OCI-LY7 (cell line): ENCODE measurements at regions not wholly inside any gene's neighbourhood (a gene's known extent, or its start where the extent isn't known, plus 50 kb on each side); places are given as distances from the start of the nearest gene placed in this dataset.

Experiments used
- BruUV-seq: library from RNA; stranded (reverse); fragments of 400-500 nt; replicated peaks from 2 replicates; lab custom pipeline; 2021; lab: Mats Ljungman, UMichigan
- CTCF ChIA-PET: fragments of 300-600 bp; sonication (Branson Sonifier 250); formaldehyde crosslinking; loops from one replicate; lab custom pipeline; 2022; ENCODE audit warnings: antibody characterized with exemption; ENCODE audit not compliant: unreplicated experiment; lab: Charles Lee
- POLR2A ChIA-PET: fragments of 300-600 bp; sonication (Branson Sonifier 250); formaldehyde crosslinking; loops from one replicate; lab custom pipeline; 2022; ENCODE audit warnings: antibody characterized with exemption; lab: Charles Lee
- DNase-seq: peaks from one replicate; pipeline ENCODE4 v3.0.0-alpha.2; 2015; ENCODE audit warnings: low spot score
- H2AFZ ChIP-seq: fragments of 200-600 bp; sonication (generic), shearing (Covaris generic); 2 replicates; pipeline ENCODE4 v1.6.1; 2014; ENCODE audit warnings: mild to moderate bottlenecking, antibody characterized with exemption, low read length, moderate library complexity
- H3K27ac ChIP-seq: fragments of 200-600 bp; sonication (generic); 2 replicates; pipeline ENCODE4 v1.5.1; 2014; ENCODE audit warnings: mixed run types, low read depth, mild to moderate bottlenecking, moderate library complexity, low read length, inconsistent platforms; ENCODE audit not compliant: poor library complexity, severe bottlenecking
- H3K36me3 ChIP-seq: fragments of 200-600 bp; sonication (generic); 2 replicates; pipeline ENCODE4 v1.6.1; 2014; ENCODE audit warnings: mild to moderate bottlenecking, antibody characterized with exemption, low read length, moderate library complexity, mixed read lengths; ENCODE audit not compliant: insufficient read depth
- H3K4me1 ChIP-seq: fragments of 200-600 bp; sonication (generic); 2 replicates; pipeline ENCODE4 v1.5.1; 2014; ENCODE audit warnings: mild to moderate bottlenecking, low read length; ENCODE audit not compliant: insufficient read depth, poor library complexity, severe bottlenecking
- H3K4me2 ChIP-seq: fragments of 200-600 bp; sonication (generic); 2 replicates; pipeline ENCODE4 v1.6.1; 2014; ENCODE audit warnings: mild to moderate bottlenecking, low read length
- H3K4me3 ChIP-seq: fragments of 200-600 bp; sonication (generic); 2 replicates; pipeline ENCODE4 v1.5.1; 2014; ENCODE audit warnings: mild to moderate bottlenecking, low read depth, low read length; ENCODE audit not compliant: poor library complexity, severe bottlenecking
- H3K79me2 ChIP-seq: fragments of 200-600 bp; sonication (generic); 2 replicates; pipeline ENCODE4 v1.6.1; 2016; ENCODE audit warnings: low read depth, mild to moderate bottlenecking, low read length, moderate library complexity, mixed read lengths; ENCODE audit not compliant: insufficient read depth
- H3K9me2 ChIP-seq: fragments of 200-600 bp; sonication (generic); 2 replicates; pipeline ENCODE4 v1.6.1; 2016; ENCODE audit warnings: mild to moderate bottlenecking, low read length, mixed read lengths; ENCODE audit not compliant: insufficient read depth
- H3K9me3 ChIP-seq: fragments of 200-600 bp; sonication (generic); 2 replicates; pipeline ENCODE4 v1.6.1; 2014; ENCODE audit warnings: mild to moderate bottlenecking, mixed run types, low read length, mixed read lengths
- H4K20me1 ChIP-seq: fragments of 200-600 bp; sonication (generic); 2 replicates; pipeline ENCODE4 v1.6.1; 2014; ENCODE audit warnings: mild to moderate bottlenecking, antibody characterized with exemption, low read length, moderate library complexity, mixed read lengths; ENCODE audit not compliant: insufficient read depth
- EZH2phosphoT487 ChIP-seq: fragments of 200-600 bp; sonication (generic); IDR thresholded peaks from 2 replicates; pipeline ENCODE4 v1.6.1; 2018; ENCODE audit warnings: low read depth, borderline replicate concordance, mild to moderate bottlenecking, mixed run types, antibody characterized with exemption, low read length, moderate library complexity, mixed read lengths
- intact Hi-C: fragments of 100-400 bp; cut with micrococcal nuclease; formaldehyde crosslinking; loops from one replicate; pipeline ENCODE4 v1.10.0; 2022; ENCODE audit not compliant: unreplicated experiment
- TF ChIP-seq, protein P1 (sequence below): fragments of 200-600 bp; sonication (generic); conservative IDR thresholded peaks from 2 replicates; pipeline ENCODE4 v1.5.1; 2014; ENCODE audit warnings: mild to moderate bottlenecking, antibody characterized with exemption, low read length, moderate library complexity, mixed read lengths

DNA sequence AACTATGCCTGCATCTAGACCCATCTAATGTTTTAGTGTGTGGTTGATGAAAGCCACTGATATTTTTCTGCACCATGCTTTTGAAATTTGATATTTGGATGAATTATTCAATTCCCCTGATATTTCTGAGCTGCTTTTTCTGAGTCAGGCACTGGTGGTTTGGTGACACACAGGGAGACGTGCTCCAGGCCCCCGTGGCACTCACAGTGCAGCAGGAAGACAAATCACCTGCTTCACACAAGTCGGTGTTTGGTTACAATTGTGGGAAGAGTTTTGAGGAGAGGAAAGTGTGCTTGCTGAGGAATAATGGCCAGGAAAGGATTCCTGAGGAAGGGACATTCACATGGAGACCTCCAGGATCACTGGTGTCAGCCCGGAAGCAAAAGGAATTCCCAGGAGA, 179.7 kb downstream of the ACKR3 start:
- no peak overlapping the region for H3K4me2 ChIP-seq
- ChIA-PET POLR2A (no interaction called here), CTCF (no interaction called here)
- no peaks in the 10 kb centered on the region for H3K9me2 ChIP-seq
- H3K4me3 ChIP-seq = no peak overlapping the region
- H4K20me1 ChIP-seq = no peaks in the 10 kb centered on the region
- no peak overlapping the region for H2AFZ ChIP-seq
- no peak overlapping the region for H3K27ac ChIP-seq
- H3K79me2 ChIP-seq = no peaks in the 10 kb centered on the region
- intact Hi-C loops = no loop called here
- H3K9me3 ChIP-seq = no peaks in the 10 kb centered on the region
- no peak for DNase-seq
- no peaks in the 10 kb centered on the region for H3K36me3 ChIP-seq
- TF ChIP-seq, protein P1, sequence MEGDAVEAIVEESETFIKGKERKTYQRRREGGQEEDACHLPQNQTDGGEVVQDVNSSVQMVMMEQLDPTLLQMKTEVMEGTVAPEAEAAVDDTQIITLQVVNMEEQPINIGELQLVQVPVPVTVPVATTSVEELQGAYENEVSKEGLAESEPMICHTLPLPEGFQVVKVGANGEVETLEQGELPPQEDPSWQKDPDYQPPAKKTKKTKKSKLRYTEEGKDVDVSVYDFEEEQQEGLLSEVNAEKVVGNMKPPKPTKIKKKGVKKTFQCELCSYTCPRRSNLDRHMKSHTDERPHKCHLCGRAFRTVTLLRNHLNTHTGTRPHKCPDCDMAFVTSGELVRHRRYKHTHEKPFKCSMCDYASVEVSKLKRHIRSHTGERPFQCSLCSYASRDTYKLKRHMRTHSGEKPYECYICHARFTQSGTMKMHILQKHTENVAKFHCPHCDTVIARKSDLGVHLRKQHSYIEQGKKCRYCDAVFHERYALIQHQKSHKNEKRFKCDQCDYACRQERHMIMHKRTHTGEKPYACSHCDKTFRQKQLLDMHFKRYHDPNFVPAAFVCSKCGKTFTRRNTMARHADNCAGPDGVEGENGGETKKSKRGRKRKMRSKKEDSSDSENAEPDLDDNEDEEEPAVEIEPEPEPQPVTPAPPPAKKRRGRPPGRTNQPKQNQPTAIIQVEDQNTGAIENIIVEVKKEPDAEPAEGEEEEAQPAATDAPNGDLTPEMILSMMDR = no peak
- no peak for TF ChIP-seq EZH2phosphoT487
- BruUV-seq = no TSS peak
- H3K4me1 ChIP-seq = peaks cover 20% of the 10 kb centered on the region

DNA sequence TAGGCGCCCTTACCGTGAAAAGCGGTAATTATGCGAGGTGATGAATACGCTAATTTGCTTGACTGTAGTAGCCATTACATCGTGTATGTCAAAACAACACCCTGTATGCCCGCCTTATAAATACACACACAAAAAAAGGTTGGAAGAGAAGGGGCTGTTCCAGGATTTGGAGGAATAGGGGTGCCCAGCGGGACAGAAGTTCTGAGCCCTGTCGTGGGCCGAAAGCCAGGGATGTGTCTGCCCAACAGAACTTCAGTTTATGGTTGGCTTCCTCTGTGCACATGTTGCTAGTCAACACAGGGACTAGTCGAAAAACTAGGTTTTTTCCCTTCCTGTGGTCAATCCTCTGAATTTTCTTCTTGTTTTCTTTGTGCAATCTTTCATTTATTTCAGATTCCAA, 182.5 kb downstream of the ACKR3 start:
- H3K4me3 ChIP-seq = no peak overlapping the region
- BruUV-seq = no TSS peak
- peaks cover 21% of the 10 kb centered on the region for H3K4me1 ChIP-seq
- no peak for DNase-seq
- no peaks in the 10 kb centered on the region for H3K9me3 ChIP-seq
- no peak overlapping the region for H2AFZ ChIP-seq
- H3K4me2 ChIP-seq = no peak overlapping the region
- ChIA-PET POLR2A (interaction anchor here (1.2 kb wide), 1 partner anchor 1646 kb away, joined by 3 read pairs; no protein-coding TSS in a partner anchor), CTCF (no interaction called here)
- no peaks in the 10 kb centered on the region for H4K20me1 ChIP-seq
- no peak overlapping the region for H3K27ac ChIP-seq
- intact Hi-C loops = no loop called here
- H3K9me2 ChIP-seq = no peaks in the 10 kb centered on the region
- H3K36me3 ChIP-seq = no peaks in the 10 kb centered on the region
- no peak for TF ChIP-seq EZH2phosphoT487
- TF ChIP-seq, protein P1 = no peak
- no peaks in the 10 kb centered on the region for H3K79me2 ChIP-seq

DNA sequence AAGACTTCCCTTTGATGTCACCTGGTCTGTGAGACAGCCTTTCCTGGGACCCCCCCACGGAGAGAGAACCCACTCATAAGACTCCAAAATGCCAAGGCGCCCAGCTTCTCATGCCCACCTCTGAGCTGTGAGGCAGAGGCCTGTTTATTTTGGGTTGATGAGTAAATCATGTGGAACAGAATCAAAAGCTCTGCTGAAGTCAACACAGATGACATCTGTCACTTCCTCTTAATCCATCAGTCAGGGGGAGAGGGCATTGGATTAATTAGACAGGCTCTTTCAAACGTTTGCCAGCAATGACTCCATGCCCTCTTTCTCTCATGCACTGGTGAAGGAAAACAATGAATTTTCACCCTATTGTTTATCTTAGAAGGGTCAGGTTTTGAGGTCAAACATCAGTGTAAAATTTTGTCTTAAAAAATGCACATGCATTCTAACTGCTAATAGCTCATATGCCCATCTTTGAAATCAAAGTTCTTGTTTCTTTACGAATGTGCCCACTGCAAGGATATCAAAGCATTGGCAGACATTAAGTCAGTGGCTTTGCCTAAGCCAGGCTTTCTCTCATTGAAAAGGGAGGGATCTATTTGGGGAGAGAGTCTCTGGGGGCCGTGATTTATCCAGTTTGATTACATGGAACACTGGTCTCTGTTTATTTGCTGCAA, 184.1 kb downstream of the ACKR3 start:
- Histone ChIP-seq H3K4me2 (peak overlapping the region; percentile 57), H3K4me3 (peak overlapping the region; percentile 15), H3K36me3 (no peaks in the 10 kb centered on the region), H2AFZ (peak overlapping the region; percentile 66), H3K9me2 (no peaks in the 10 kb centered on the region), H3K4me1 (peaks cover 21% of the 10 kb centered on the region), H4K20me1 (no peaks in the 10 kb centered on the region), H3K79me2 (no peaks in the 10 kb centered on the region), H3K27ac (peak overlapping the region; percentile 28), H3K9me3 (no peaks in the 10 kb centered on the region)
- BruUV-seq = no TSS peak
- ChIA-PET POLR2A (interaction anchor here (0.7 to 1.2 kb wide), 2 partner anchors 307 to 1648 kb away, joined by 3 read pairs; no protein-coding TSS in a partner anchor), CTCF (no interaction called here)
- no peak for TF ChIP-seq EZH2phosphoT487
- TF ChIP-seq, protein P1 = no peak
- intact Hi-C loops = no loop called here
- peak; percentile 65 for DNase-seq
